A549 (cell line): ENCODE measurements at regions not wholly inside any gene's neighbourhood (a gene's known extent, or its start where the extent isn't known, plus 50 kb on each side); places are given as distances from the start of the nearest gene placed in this dataset.

ENCODE experiments used
- CTCF ChIP-seq: fragments of >200 bp; sonication (Bioruptor Twin); formaldehyde crosslinking; IDR thresholded peaks from 3 replicates; pipeline ENCODE4 v1.5.1; 2016
- EP300 ChIP-seq, 2 experiments: fragments of >200 bp; sonication (Bioruptor Twin); formaldehyde crosslinking; IDR thresholded peaks; 2 replicates in 1 of 2; 3 replicates in 1 of 2; pipeline ENCODE4 v1.6.1; 2016 to 2017
- ESRRA ChIP-seq: fragments of 150-350 bp; IDR thresholded peaks from 2 replicates; pipeline ENCODE4 v1.6.1; 2014; ENCODE audit warnings: mild to moderate bottlenecking, low read length, borderline replicate concordance
- MAX ChIP-seq: IDR thresholded peaks from 2 replicates; pipeline ENCODE4 v1.6.1; 2012
- MAZ ChIP-seq: fragments of 150-350 bp; IDR thresholded peaks from 2 replicates; pipeline ENCODE4 v1.6.1; 2014; ENCODE audit warnings: antibody characterized with exemption, low read depth, low read length, borderline replicate concordance
- MYC ChIP-seq: IDR thresholded peaks from 2 replicates; pipeline ENCODE4 v1.6.1; 2012; ENCODE audit warnings: mild to moderate bottlenecking, inconsistent platforms, low read length, improper control_type of control experiment, borderline replicate concordance
- NR3C1 ChIP-seq: fragments of >200 bp; sonication (Bioruptor Twin); formaldehyde crosslinking; IDR thresholded peaks from 3 replicates; pipeline ENCODE4 v1.6.1; 2017
- PBX3 ChIP-seq: IDR thresholded peaks from 2 replicates; pipeline ENCODE4 v1.6.1; 2012
- PHF8 ChIP-seq: fragments of 200-600 bp; sonication (generic); IDR thresholded peaks from 2 replicates; pipeline ENCODE4 v1.6.1; 2016; ENCODE audit warnings: low read depth, mild to moderate bottlenecking, antibody characterized with exemption, moderate library complexity, borderline replicate concordance
- POLR2A ChIP-seq: IDR thresholded peaks from 2 replicates; pipeline ENCODE4 v1.6.1; 2012; ENCODE audit warnings: mild to moderate bottlenecking, low read length
- RCOR1 ChIP-seq: fragments of 150-350 bp; IDR thresholded peaks from 2 replicates; pipeline ENCODE4 v1.6.1; 2014; ENCODE audit warnings: antibody characterized with exemption, low read length, low read depth
- SMC3 ChIP-seq: fragments of >200 bp; sonication (Bioruptor Twin); formaldehyde crosslinking; IDR thresholded peaks from 3 replicates; pipeline ENCODE4 v1.6.1; 2018; ENCODE audit warnings: inconsistent platforms
- USF2 ChIP-seq: fragments of 450-650 bp; IDR thresholded peaks from 2 replicates; pipeline ENCODE4 v1.6.1; 2014; ENCODE audit warnings: antibody characterized with exemption

- TF ChIP-seq ESRRA (no peak), CTCF (no peak), EP300 (IDR thresholded peaks at IDR 0.05) (no peak), SMC3 (no peak), POLR2A (no peak), MAZ (no peak), PHF8 (no peak), MAX (no peak), USF2 (no peak), PBX3 (no peak), RCOR1 (no peak), MYC (no peak), NR3C1 (no peak)
These were observed 1224.7 kb upstream of the CELF4 start for GRCh38 chr18:38790303-38790702.
